ENCODE measurements at regions not wholly inside any gene's neighbourhood (a gene's known extent, or its start where the extent isn't known, plus 50 kb on each side); places are given as distances from the start of the nearest gene placed in this dataset.

GRCh38 chr19:30701178-30701577 is 329.0 kb downstream of the ZNF536 start:
- intact Hi-C loops (cut with DNase I, micrococcal nuclease) = no loop called here
- H3K4me1 ChIP-seq (ENCODE audit: low read depth) = no peaks in the 10 kb centered on the region
- H3K36me3 ChIP-seq (ENCODE audit: low read depth) = no peaks in the 10 kb centered on the region
- no peak overlapping the region for H3K4me3 ChIP-seq
- no peak for DNase-seq
- no peak for ATAC-seq
- no peak for TF ChIP-seq CTCF (IDR thresholded peaks at IDR 0.05)
- no peaks in the 10 kb centered on the region for H3K9me3 ChIP-seq

DNA sequence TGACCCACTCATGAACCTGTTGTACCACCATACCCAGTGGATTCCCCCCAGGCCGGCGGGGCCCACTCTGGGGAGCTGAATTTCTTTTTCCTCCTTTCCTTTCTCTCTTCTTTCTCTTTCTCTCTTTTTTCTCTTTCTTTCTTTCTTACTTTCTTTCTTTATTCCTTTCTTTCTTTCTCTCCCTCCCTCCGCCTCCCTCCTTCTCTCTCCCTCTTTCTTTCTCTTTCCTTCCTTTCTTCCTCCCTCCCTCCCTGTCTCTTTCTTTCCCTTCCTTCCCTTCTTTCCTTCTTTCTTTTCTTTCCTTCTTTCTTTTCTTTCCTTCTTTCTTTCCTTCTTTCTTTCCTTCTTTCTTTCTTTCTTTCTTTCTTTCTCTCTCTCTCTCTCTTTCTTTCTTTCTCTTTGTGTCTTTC is 327.7 kb downstream of the ZNF536 start:
- DNase-seq = no peak
- TF ChIP-seq CTCF (IDR thresholded peaks at IDR 0.05) = no peak
- Histone ChIP-seq H3K4me1 (ENCODE audit: low read depth) (no peaks in the 10 kb centered on the region), H3K4me3 (no peak overlapping the region), H3K36me3 (ENCODE audit: low read depth) (no peaks in the 10 kb centered on the region), H3K9me3 (no peaks in the 10 kb centered on the region)
- ATAC-seq = no peak
- intact Hi-C loops (cut with DNase I, micrococcal nuclease) = no loop called here

- Histone ChIP-seq H3K36me3 (ENCODE audit: low read depth) (no peaks in the 10 kb centered on the region), H3K9me3 (no peaks in the 10 kb centered on the region), H3K4me3 (no peak overlapping the region), H3K4me1 (ENCODE audit: low read depth) (no peaks in the 10 kb centered on the region)
- intact Hi-C loops (cut with DNase I, micrococcal nuclease) = no loop called here
- DNase-seq = peak in 1 of 3 donors; percentile 33
- ATAC-seq = no peak
- no peak for TF ChIP-seq CTCF (IDR thresholded peaks at IDR 0.05)
Measured at GRCh38 chr19:30696514-30696913, 324.3 kb downstream of the ZNF536 start.

DNA sequence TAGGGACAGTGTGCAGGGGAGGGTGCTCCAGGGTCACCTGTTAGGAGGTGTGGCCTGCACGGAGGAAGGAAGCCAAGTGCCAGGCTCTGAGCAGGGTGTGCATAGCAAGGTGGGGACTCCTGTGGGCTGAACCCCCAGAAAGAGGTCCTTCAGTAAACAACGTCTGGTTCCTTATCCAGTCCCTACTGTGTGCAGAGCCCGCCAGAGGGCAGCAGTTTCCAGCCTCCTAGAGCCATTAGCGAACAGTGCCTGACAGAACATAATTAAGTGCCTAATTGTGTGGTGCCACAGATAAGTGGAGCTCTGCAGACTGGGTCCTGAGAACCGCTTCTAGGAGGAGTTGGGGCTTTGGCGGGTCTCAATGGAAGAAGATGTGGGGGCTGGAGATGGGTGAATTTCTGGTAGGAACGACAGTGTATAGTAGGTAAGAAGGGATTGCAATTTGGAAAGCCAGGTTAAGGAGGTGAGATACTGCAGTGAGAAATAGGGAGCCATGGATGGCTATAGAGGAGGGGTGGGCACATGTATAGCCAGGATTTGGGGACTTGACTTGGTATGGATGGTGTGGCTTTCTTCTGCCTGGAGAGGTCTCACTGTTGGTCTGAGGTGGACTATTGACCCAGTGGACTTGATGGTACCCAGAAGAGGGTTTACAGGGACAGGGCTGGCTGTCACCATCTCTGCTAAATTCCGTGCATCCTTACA is 323.1 kb downstream of the ZNF536 start:
- H3K4me1 ChIP-seq (ENCODE audit: low read depth) = no peaks in the 10 kb centered on the region
- ATAC-seq (no peak), DNase-seq (no peak)
- intact Hi-C loops (cut with DNase I, micrococcal nuclease) = no loop called here
- H3K9me3 ChIP-seq = no peaks in the 10 kb centered on the region
- no peaks in the 10 kb centered on the region for H3K36me3 ChIP-seq (ENCODE audit: low read depth)
- TF ChIP-seq CTCF (IDR thresholded peaks at IDR 0.05) = no peak
- H3K4me3 ChIP-seq = no peak overlapping the region

- TF ChIP-seq CTCF (IDR thresholded peaks at IDR 0.05) = no peak
- Histone ChIP-seq H3K36me3 (ENCODE audit: low read depth) (no peaks in the 10 kb centered on the region), H3K9me3 (no peaks in the 10 kb centered on the region), H3K4me1 (ENCODE audit: low read depth) (no peaks in the 10 kb centered on the region), H3K4me3 (no peak overlapping the region)
- DNase-seq (no peak), ATAC-seq (no peak)
- intact Hi-C loops (cut with DNase I, micrococcal nuclease) = no loop called here
Measured at GRCh38 chr19:30694156-30694755, 322.1 kb downstream of the ZNF536 start.
